Peyer's patch (tissue), 4 donors: ENCODE measurements at regions not wholly inside any gene's neighbourhood (a gene's known extent, or its start where the extent isn't known, plus 50 kb on each side); places are given as distances from the start of the nearest gene placed in this dataset.

Experiments used
- CTCF ChIP-seq, 6 experiments: fragments of 450-650 bp in 4 of 6; fragments of 200-600 bp in 2 of 6; sonication (generic) in 1 of 6; IDR thresholded peaks; one replicate each; pipeline ENCODE4 v1.5.1; 2017 to 2019; ENCODE audit warnings: antibody characterized with exemption in 6 of 6, mild to moderate bottlenecking in 3 of 6, moderate library complexity in 1 of 6
- POLR2A ChIP-seq, 2 donors: fragments of 450-650 bp; IDR thresholded peaks; one replicate each; pipeline ENCODE4 v1.5.1; 2017; ENCODE audit warnings: antibody characterized with exemption in 2 of 2, mild to moderate bottlenecking in 2 of 2, moderate library complexity in 2 of 2

GRCh38 chr1:213898684-213899083 is 89.1 kb upstream of the PROX1 start:
- TF ChIP-seq CTCF (IDR thresholded peaks at IDR 0.05) (no peak), POLR2A (IDR thresholded peaks at IDR 0.05) (no peak)
